H1 (cell line): ENCODE measurements at regions not wholly inside any gene's neighbourhood (a gene's known extent, or its start where the extent isn't known, plus 50 kb on each side); places are given as distances from the start of the nearest gene placed in this dataset.

Experiments used
- CTCF ChIA-PET: fragments of 300-600 bp; sonication (Branson Sonifier 250); formaldehyde crosslinking; loops from one replicate; lab custom pipeline; 2021; ENCODE audit not compliant: partially characterized antibody; lab: Charles Lee
- POLR2A ChIA-PET: fragments of 300-600 bp; sonication (Branson Sonifier 250); formaldehyde crosslinking; loops from one replicate; lab custom pipeline; 2021; ENCODE audit warnings: inconsistent platforms; ENCODE audit not compliant: partially characterized antibody; lab: Charles Lee
- DNase-seq, 2 experiments: peaks; one replicate each; pipeline versions ENCODE4 v3.0.0 to v3.0.0-alpha.2; 2010 to 2022; ENCODE audit warnings: low spot score in 2 of 2, low read depth in 1 of 2, mixed read lengths in 1 of 2
- FAIRE-seq: peaks from 2 replicates; lab custom pipeline; 2011; peaks lifted over from hg19 to GRCh38; lab: Jason Lieb, UNC
- H2AFZ ChIP-seq: 2 replicates; pipeline ENCODE4 v1.8.1; 2012; ENCODE audit warnings: low read length, inconsistent platforms
- H2AK5ac ChIP-seq: 2 replicates; pipeline ENCODE4 v1.6.1; 2013; ENCODE audit warnings: low read depth, low read length
- H2BK120ac ChIP-seq: replicated peaks from 2 replicates; pipeline ENCODE3; 2013; ENCODE audit warnings: low read depth, low read length, inconsistent platforms
- H2BK12ac ChIP-seq: 2 replicates; pipeline ENCODE4 v1.6.1; 2013; ENCODE audit warnings: low read depth, low read length
- H2BK15ac ChIP-seq: 2 replicates; pipeline ENCODE4 v1.6.1; 2013; ENCODE audit warnings: low read length
- H2BK20ac ChIP-seq: 2 replicates; pipeline ENCODE4 v1.6.1; 2013; ENCODE audit warnings: low read length
- H2BK5ac ChIP-seq: 2 replicates; pipeline ENCODE4 v1.6.1; 2013; ENCODE audit warnings: low read depth, low read length
- H3K14ac ChIP-seq: 2 replicates; pipeline ENCODE4 v1.6.1; 2013; ENCODE audit warnings: inconsistent platforms; ENCODE audit not compliant: insufficient read length
- H3K18ac ChIP-seq: 2 replicates; pipeline ENCODE4 v1.6.1; 2013; ENCODE audit warnings: low read length; ENCODE audit errors: extremely low read depth
- H3K23ac ChIP-seq: 2 replicates; pipeline ENCODE4 v1.6.1; 2013; ENCODE audit warnings: inconsistent platforms; ENCODE audit not compliant: insufficient read length
- H3K23me2 ChIP-seq: 2 replicates; pipeline ENCODE4 v1.6.1; 2013; ENCODE audit warnings: low read depth, low read length
- H3K27ac ChIP-seq: 2 replicates; pipeline ENCODE4 v1.6.1; 2011; ENCODE audit warnings: low read depth, low read length, inconsistent platforms
- H3K27me3 ChIP-seq, 4 experiments: replicated peaks in 1 of 4; 1 replicate in 1 of 4; 2 replicates in 3 of 4; pipeline versions ENCODE4 v1.6.1 to v1.8.1; 2011 to 2013; ENCODE audit warnings: low read length in 3 of 4, mild to moderate bottlenecking in 3 of 4, inconsistent platforms in 2 of 4, mixed read lengths in 2 of 4, moderate library complexity in 1 of 4; ENCODE audit not compliant: control insufficient read depth in 3 of 4, insufficient read depth in 3 of 4; ENCODE audit errors: extremely low read depth in 1 of 4
- H3K36me3 ChIP-seq, 4 experiments: 2 replicates each; pipeline versions ENCODE4 v1.6.1 to v1.8.1; 2011 to 2013; ENCODE audit warnings: mild to moderate bottlenecking in 4 of 4, low read length in 3 of 4, moderate library complexity in 2 of 4, control low read depth in 1 of 4, inconsistent platforms in 1 of 4; ENCODE audit not compliant: insufficient read depth in 4 of 4, control insufficient read depth in 2 of 4
- H3K4ac ChIP-seq: replicated peaks from 2 replicates; pipeline ENCODE3; 2013; ENCODE audit warnings: low read length, low read depth, mixed read lengths, inconsistent platforms; ENCODE audit not compliant: insufficient read length
- H3K4me1 ChIP-seq, 4 experiments: replicated peaks in 1 of 4; 1 replicate in 1 of 4; 2 replicates in 3 of 4; pipeline versions ENCODE4 v1.6.1 to v1.8.1; 2011 to 2013; ENCODE audit warnings: low read length in 3 of 4, inconsistent platforms in 2 of 4, mixed read lengths in 1 of 4; ENCODE audit not compliant: insufficient read depth in 4 of 4, control insufficient read depth in 3 of 4
- H3K4me2 ChIP-seq, 2 experiments: 2 replicates each; pipeline versions ENCODE4 v1.6.1 to v1.8.1; 2011 to 2013; ENCODE audit warnings: low read depth in 2 of 2, low read length in 2 of 2, control low read depth in 1 of 2, inconsistent platforms in 1 of 2, mild to moderate bottlenecking in 1 of 2; ENCODE audit not compliant: insufficient read depth in 1 of 2
- H3K4me3 ChIP-seq, 4 experiments: fragments of 200-600, 300-600 bp in 1 of 4; sonication (generic), shearing (Covaris generic), sonication (Bioruptor Twin) in 1 of 4; 2 replicates each; pipeline versions ENCODE4 v1.5.1 to v1.8.1; 2011 to 2016; ENCODE audit warnings: low read length in 4 of 4, low read depth in 3 of 4, control low read depth in 2 of 4, inconsistent platforms in 2 of 4, mild to moderate bottlenecking in 2 of 4, mixed read lengths in 1 of 4, moderate library complexity in 1 of 4; ENCODE audit not compliant: insufficient read depth in 2 of 4; ENCODE audit errors: extremely low read depth in 1 of 4
- H3K56ac ChIP-seq: replicated peaks from 2 replicates; pipeline ENCODE3; 2013; ENCODE audit warnings: low read depth, mild to moderate bottlenecking, mixed read lengths, low read length, inconsistent platforms; ENCODE audit not compliant: insufficient read length
- H3K79me1 ChIP-seq: 2 replicates; pipeline ENCODE4 v1.6.1; 2013; ENCODE audit warnings: low read depth, low read length, control low read depth
- H3K79me2 ChIP-seq, 2 experiments: 2 replicates each; pipeline versions ENCODE4 v1.6.1 to v1.8.1; 2012 to 2013; ENCODE audit warnings: low read length in 2 of 2, mild to moderate bottlenecking in 2 of 2, inconsistent platforms in 1 of 2; ENCODE audit not compliant: insufficient read depth in 2 of 2, control insufficient read depth in 1 of 2
- H3K9ac ChIP-seq, 4 experiments: replicated peaks in 1 of 4; 1 replicate in 1 of 4; 2 replicates in 3 of 4; pipeline versions ENCODE4 v1.6.1 to v1.8.1; 2011 to 2013; ENCODE audit warnings: low read depth in 3 of 4, low read length in 3 of 4, control low read depth in 2 of 4, mild to moderate bottlenecking in 2 of 4, moderate library complexity in 2 of 4, inconsistent platforms in 1 of 4; ENCODE audit errors: extremely low read depth in 1 of 4
- H3K9me3 ChIP-seq, 2 experiments: 2 replicates each; pipeline versions ENCODE4 v1.6.1 to v1.8.1; 2012 to 2013; ENCODE audit warnings: mild to moderate bottlenecking in 2 of 2, moderate library complexity in 2 of 2, control low read depth in 1 of 2, inconsistent platforms in 1 of 2, low read depth in 1 of 2, low read length in 1 of 2, mixed read lengths in 1 of 2; ENCODE audit not compliant: insufficient read depth in 2 of 2
- H4K20me1 ChIP-seq, 2 experiments: replicated peaks in 1 of 2; 2 replicates each; pipeline versions ENCODE3 to v1.8.1; 2011 to 2013; ENCODE audit warnings: inconsistent platforms in 2 of 2, low read length in 2 of 2, mild to moderate bottlenecking in 1 of 2; ENCODE audit not compliant: insufficient read depth in 2 of 2, control insufficient read depth in 1 of 2
- H4K5ac ChIP-seq: 2 replicates; pipeline ENCODE4 v1.6.1; 2013; ENCODE audit warnings: low read length, low read depth, mixed read lengths, inconsistent platforms; ENCODE audit not compliant: insufficient read length
- H4K8ac ChIP-seq: 2 replicates; pipeline ENCODE4 v1.8.0; 2013; ENCODE audit warnings: mild to moderate bottlenecking, moderate library complexity, low read length, inconsistent platforms; ENCODE audit not compliant: insufficient read depth; ENCODE audit errors: extremely low read depth
- H4K91ac ChIP-seq: replicated peaks from 2 replicates; pipeline ENCODE3; 2013; ENCODE audit warnings: low read length, mixed read lengths, inconsistent platforms; ENCODE audit not compliant: insufficient read length
- CREB1 ChIP-seq: IDR thresholded peaks from 2 replicates; pipeline ENCODE4 v1.6.1; 2012; ENCODE audit warnings: inconsistent platforms
- EGR1 ChIP-seq: IDR thresholded peaks from 2 replicates; pipeline ENCODE4 v1.6.1; 2011; ENCODE audit warnings: low read depth, low read length, borderline replicate concordance
- FOSL1 ChIP-seq: IDR thresholded peaks from 2 replicates; pipeline ENCODE4 v1.6.1; 2011; ENCODE audit warnings: mild to moderate bottlenecking, low read depth, low read length, moderate library complexity; ENCODE audit not compliant: insufficient read depth
- GTF2F1 ChIP-seq: IDR thresholded peaks from 2 replicates; pipeline ENCODE4 v1.6.1; 2012; ENCODE audit warnings: low read depth, low read length, improper control_type of control experiment, borderline replicate concordance
- HDAC6 ChIP-seq: IDR thresholded peaks from one replicate; pipeline ENCODE4 v1.7.1; 2012; ENCODE audit warnings: low read depth, mild to moderate bottlenecking, inconsistent platforms, low read length, moderate library complexity
- MAFK ChIP-seq: IDR thresholded peaks from 2 replicates; pipeline ENCODE4 v1.6.1; 2012; ENCODE audit warnings: low read depth, mild to moderate bottlenecking, improper control_type of control experiment, low read length
- NANOG ChIP-seq: IDR thresholded peaks from 2 replicates; pipeline ENCODE4 v1.6.1; 2011; ENCODE audit warnings: low read length, low read depth, mild to moderate bottlenecking, inconsistent platforms; ENCODE audit not compliant: insufficient read depth, poor library complexity, severe bottlenecking
- PHF8 ChIP-seq: fragments of 200-600 bp; sonication (generic); conservative IDR thresholded peaks from 2 replicates; pipeline ENCODE4 v1.7.1; 2012; ENCODE audit warnings: low read depth, mild to moderate bottlenecking, inconsistent platforms, low read length, moderate library complexity
- POLR2AphosphoS5 ChIP-seq: IDR thresholded peaks from 2 replicates; pipeline ENCODE4 v1.6.1; 2011; ENCODE audit warnings: low read depth, low read length
- SIRT6 ChIP-seq: IDR thresholded peaks from one replicate; pipeline ENCODE4 v1.7.1; 2012; ENCODE audit warnings: low read length, inconsistent platforms
- TAF1 ChIP-seq: IDR thresholded peaks from 2 replicates; pipeline ENCODE4 v1.6.1; 2011; ENCODE audit warnings: mild to moderate bottlenecking, low read depth, low read length
- TBP ChIP-seq: IDR thresholded peaks from 2 replicates; pipeline ENCODE4 v1.6.1; 2011; ENCODE audit warnings: low read depth, low read length, improper control_type of control experiment
- ZNF274 ChIP-seq: IDR thresholded peaks from 2 replicates; pipeline ENCODE4 v1.7.0; 2012; ENCODE audit warnings: low read length, borderline replicate concordance; ENCODE audit errors: extremely low read depth
- WGBS, 2 experiments: shearing (Covaris generic) in 1 of 2; methylation state at CpG; one replicate each; pipeline versions ENCODE4 v1.1.6 to v1.1.7; 2013 to 2015; ENCODE audit warnings: low lambda C conversion rate in 2 of 2, mixed read lengths in 2 of 2, inconsistent platforms in 1 of 2, low coverage in 1 of 2, missing lambda C conversion rate in 1 of 2; ENCODE audit not compliant: insufficient replicate concordance in 2 of 2, insufficient coverage in 1 of 2, insufficient read length in 1 of 2; ENCODE audit errors: extremely low coverage in 1 of 2, missing lambda C conversion rate in 1 of 2; 5-methylcytosine and 5-hydroxymethylcytosine counted together
- TF ChIP-seq, protein P1 (sequence below), 3 experiments: IDR thresholded peaks; 1 replicate in 2 of 3; 2 replicates in 1 of 3; pipeline versions ENCODE4 v1.5.1 to v1.6.1; 2011; ENCODE audit warnings: low read length in 3 of 3, mild to moderate bottlenecking in 3 of 3, inconsistent platforms in 2 of 3, low read depth in 1 of 3, moderate library complexity in 1 of 3; ENCODE audit not compliant: insufficient read depth in 1 of 3; ENCODE audit errors: control extremely low read depth in 1 of 3

DNA sequence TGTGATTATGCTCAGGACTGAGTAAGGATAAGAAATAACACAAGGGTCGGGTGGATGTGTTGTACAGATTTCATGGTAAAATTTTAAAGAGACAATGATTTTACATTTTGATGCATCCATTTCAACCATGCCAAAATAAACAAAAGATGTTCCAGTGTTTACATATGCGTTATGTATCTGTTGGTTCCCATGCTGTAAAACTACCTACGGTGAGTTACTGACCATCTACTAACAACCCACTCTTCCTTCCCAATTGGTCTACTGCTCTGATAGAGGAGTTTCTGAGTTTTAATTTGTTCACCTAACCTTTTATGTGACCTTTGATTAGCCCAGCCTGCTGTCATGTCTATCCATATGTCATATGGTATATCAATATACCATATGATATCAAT is 1697.1 kb downstream of the MAT2B start:
- Histone ChIP-seq H3K36me3 (no peaks in the 10 kb centered on the region), H2BK120ac (no peak overlapping the region), H3K4ac (no peak overlapping the region), H2BK20ac (no peak overlapping the region), H3K4me1 (peaks cover 0 to 8% (median 5%) of the 10 kb centered on the region in 4 experiments; a peak in 3 of 7 replicates), H3K9ac (no peak overlapping the region), H4K91ac (no peak overlapping the region), H3K14ac (no peak overlapping the region), H3K27ac (no peak overlapping the region), H4K20me1 (no peaks in the 10 kb centered on the region), H4K5ac (no peak overlapping the region), H3K23ac (no peak overlapping the region), H2AK5ac (no peak overlapping the region), H2BK12ac (no peak overlapping the region), H3K23me2 (no peaks in the 10 kb centered on the region), H3K79me1 (no peaks in the 10 kb centered on the region), H3K79me2 (no peaks in the 10 kb centered on the region), H3K4me2 (no peak overlapping the region), H2BK15ac (no peak overlapping the region), H2AFZ (no peak overlapping the region), H4K8ac (no peak overlapping the region), H3K27me3 (no peaks in the 10 kb centered on the region), H3K18ac (no peak overlapping the region), H2BK5ac (no peak overlapping the region), H3K56ac (no peak overlapping the region), H3K9me3 (no peaks in the 10 kb centered on the region), H3K4me3 (no peak overlapping the region)
- DNase-seq (no peak), FAIRE-seq (no peak)
- TF ChIP-seq POLR2AphosphoS5 = no peak
- no peak for TF ChIP-seq HDAC6
- no peak for TF ChIP-seq MAFK
- TF ChIP-seq, protein P1, sequence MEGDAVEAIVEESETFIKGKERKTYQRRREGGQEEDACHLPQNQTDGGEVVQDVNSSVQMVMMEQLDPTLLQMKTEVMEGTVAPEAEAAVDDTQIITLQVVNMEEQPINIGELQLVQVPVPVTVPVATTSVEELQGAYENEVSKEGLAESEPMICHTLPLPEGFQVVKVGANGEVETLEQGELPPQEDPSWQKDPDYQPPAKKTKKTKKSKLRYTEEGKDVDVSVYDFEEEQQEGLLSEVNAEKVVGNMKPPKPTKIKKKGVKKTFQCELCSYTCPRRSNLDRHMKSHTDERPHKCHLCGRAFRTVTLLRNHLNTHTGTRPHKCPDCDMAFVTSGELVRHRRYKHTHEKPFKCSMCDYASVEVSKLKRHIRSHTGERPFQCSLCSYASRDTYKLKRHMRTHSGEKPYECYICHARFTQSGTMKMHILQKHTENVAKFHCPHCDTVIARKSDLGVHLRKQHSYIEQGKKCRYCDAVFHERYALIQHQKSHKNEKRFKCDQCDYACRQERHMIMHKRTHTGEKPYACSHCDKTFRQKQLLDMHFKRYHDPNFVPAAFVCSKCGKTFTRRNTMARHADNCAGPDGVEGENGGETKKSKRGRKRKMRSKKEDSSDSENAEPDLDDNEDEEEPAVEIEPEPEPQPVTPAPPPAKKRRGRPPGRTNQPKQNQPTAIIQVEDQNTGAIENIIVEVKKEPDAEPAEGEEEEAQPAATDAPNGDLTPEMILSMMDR (IDR thresholded peaks at IDR 0.05; ENCODE audit: control extremely low read depth in 1 of 3, insufficient read depth in 1 of 3, low read depth in 1 of 3, low read length in 3 of 3) = no peak
- no peak for TF ChIP-seq NANOG
- no peak for TF ChIP-seq GTF2F1
- no peak for TF ChIP-seq SIRT6
- TF ChIP-seq ZNF274 = no peak
- no peak for TF ChIP-seq CREB1
- no peak for TF ChIP-seq TBP
- TF ChIP-seq TAF1 = no peak
- no peak for TF ChIP-seq PHF8
- no peak for TF ChIP-seq EGR1
- TF ChIP-seq FOSL1 = no peak
- ChIA-PET POLR2A (no interaction called here), CTCF (interaction anchor here (1.4 kb wide), 1 partner anchor 9 kb away, joined by 5 read pairs; no protein-coding TSS in a partner anchor)
- 86% methylated on average over 3 of the region's 3 CpGs; no CpG with 5 or more reads in 1 of the 2 experiments for WGBS, 2 experiments
